ENCODE measurements at regions not wholly inside any gene's neighbourhood (a gene's known extent, or its start where the extent isn't known, plus 50 kb on each side); places are given as distances from the start of the nearest gene placed in this dataset.

- ChIA-PET CTCF (no interaction called here), POLR2A (no interaction called here)
- DNase-seq (ENCODE audit: extremely low spot score): no peak
- TF ChIP-seq CTBP1 (IDR thresholded peaks at IDR 0.05; ENCODE audit: borderline replicate concordance): no peak
- no peak for TF ChIP-seq SUZ12 (IDR thresholded peaks at IDR 0.05)
- no peak for TF ChIP-seq SP1 (IDR thresholded peaks at IDR 0.05)
- no peak for TF ChIP-seq FOXK2 (IDR thresholded peaks at IDR 0.05)
- TF ChIP-seq ARNT (IDR thresholded peaks at IDR 0.05): no peak
- TF ChIP-seq ELF4 (IDR thresholded peaks at IDR 0.05): no peak
- no peak for TF ChIP-seq FOXM1 (IDR thresholded peaks at IDR 0.05; ENCODE audit: borderline replicate concordance)
- no peak for TF ChIP-seq BHLHE40 (IDR thresholded peaks at IDR 0.05; ENCODE audit: borderline replicate concordance)
- no peak for TF ChIP-seq LEF1 (IDR thresholded peaks at IDR 0.05; ENCODE audit: borderline replicate concordance)
- no peak for TF ChIP-seq ZNF384 (IDR thresholded peaks at IDR 0.05)
- no peak for TF ChIP-seq L3MBTL2 (conservative IDR thresholded peaks at IDR 0.05)
Measured at GRCh38 chr11:134866981-134867675, 455.1 kb upstream of the B3GAT1 start.

GRCh38 chr11:134866215-134866614, 454.2 kb upstream of the B3GAT1 start:
- CTCF ChIA-PET: no interaction called here
- TF ChIP-seq ELF4 (IDR thresholded peaks at IDR 0.05): no peak
- TF ChIP-seq ARNT (IDR thresholded peaks at IDR 0.05): no peak
- TF ChIP-seq LEF1 (IDR thresholded peaks at IDR 0.05; ENCODE audit: borderline replicate concordance): no peak
- no peak for TF ChIP-seq PKNOX1 (IDR thresholded peaks at IDR 0.05)
- no peak for TF ChIP-seq SUZ12 (IDR thresholded peaks at IDR 0.05)
- no peak for TF ChIP-seq HDGF (IDR thresholded peaks at IDR 0.05; ENCODE audit: borderline replicate concordance)
- no peak for TF ChIP-seq FOXK2 (IDR thresholded peaks at IDR 0.05)
- no peak for TF ChIP-seq SP1 (IDR thresholded peaks at IDR 0.05)
- no peak for TF ChIP-seq ZNF384 (IDR thresholded peaks at IDR 0.05)
- no peak for TF ChIP-seq FOXA1 (IDR thresholded peaks at IDR 0.05)
- no peak for TF ChIP-seq CTBP1 (IDR thresholded peaks at IDR 0.05; ENCODE audit: borderline replicate concordance)
- TF ChIP-seq TARDBP (IDR thresholded peaks at IDR 0.05): no peak
- TF ChIP-seq BHLHE40 (IDR thresholded peaks at IDR 0.05; ENCODE audit: borderline replicate concordance): no peak
- no peak for TF ChIP-seq NFRKB (IDR thresholded peaks at IDR 0.05)
- TF ChIP-seq FOXM1 (IDR thresholded peaks at IDR 0.05; ENCODE audit: borderline replicate concordance): no peak
- TF ChIP-seq L3MBTL2 (conservative IDR thresholded peaks at IDR 0.05): no peak
- POLR2A ChIA-PET: no interaction called here
- DNase-seq (ENCODE audit: extremely low spot score): no peak

GRCh38 chr11:134864968-134865305, 452.9 kb upstream of the B3GAT1 start:
- TF ChIP-seq LEF1 (IDR thresholded peaks at IDR 0.05; ENCODE audit: borderline replicate concordance) (no peak), NFRKB (IDR thresholded peaks at IDR 0.05) (no peak), SUZ12 (IDR thresholded peaks at IDR 0.05) (no peak), PKNOX1 (IDR thresholded peaks at IDR 0.05) (no peak), CTBP1 (IDR thresholded peaks at IDR 0.05; ENCODE audit: borderline replicate concordance) (no peak), FOXA1 (IDR thresholded peaks at IDR 0.05) (no peak), FOXK2 (IDR thresholded peaks at IDR 0.05) (no peak), SP1 (IDR thresholded peaks at IDR 0.05) (no peak), ELF4 (IDR thresholded peaks at IDR 0.05) (no peak), ARNT (IDR thresholded peaks at IDR 0.05) (no peak), TARDBP (IDR thresholded peaks at IDR 0.05) (no peak), FOXM1 (IDR thresholded peaks at IDR 0.05; ENCODE audit: borderline replicate concordance) (no peak), BHLHE40 (IDR thresholded peaks at IDR 0.05; ENCODE audit: borderline replicate concordance) (no peak), L3MBTL2 (conservative IDR thresholded peaks at IDR 0.05) (no peak), HDGF (IDR thresholded peaks at IDR 0.05; ENCODE audit: borderline replicate concordance) (no peak)
- CTCF ChIA-PET: no interaction called here
- no peak for DNase-seq (ENCODE audit: extremely low spot score)
- POLR2A ChIA-PET: no interaction called here

GRCh38 chr11:134864233-134864967, 452.4 kb upstream of the B3GAT1 start:
- TF ChIP-seq FOXK2 (IDR thresholded peaks at IDR 0.05): no peak
- TF ChIP-seq ELF4 (IDR thresholded peaks at IDR 0.05): no peak
- no peak for TF ChIP-seq ZNF384 (IDR thresholded peaks at IDR 0.05)
- no peak for TF ChIP-seq ARNT (IDR thresholded peaks at IDR 0.05)
- TF ChIP-seq SP1 (IDR thresholded peaks at IDR 0.05): no peak
- TF ChIP-seq L3MBTL2 (conservative IDR thresholded peaks at IDR 0.05): no peak
- no peak for TF ChIP-seq PKNOX1 (IDR thresholded peaks at IDR 0.05)
- no peak for TF ChIP-seq LEF1 (IDR thresholded peaks at IDR 0.05; ENCODE audit: borderline replicate concordance)
- TF ChIP-seq FOXA1 (IDR thresholded peaks at IDR 0.05): no peak
- TF ChIP-seq TARDBP (IDR thresholded peaks at IDR 0.05): no peak
- no peak for TF ChIP-seq SUZ12 (IDR thresholded peaks at IDR 0.05)
- POLR2A ChIA-PET: no interaction called here
- no peak for DNase-seq (ENCODE audit: extremely low spot score)
- CTCF ChIA-PET: no interaction called here

- ChIA-PET POLR2A (no interaction called here), CTCF (no interaction called here)
- DNase-seq (ENCODE audit: extremely low spot score): no peak
- TF ChIP-seq PKNOX1 (IDR thresholded peaks at IDR 0.05) (no peak), SP1 (IDR thresholded peaks at IDR 0.05) (no peak), SUZ12 (IDR thresholded peaks at IDR 0.05) (no peak), FOXK2 (IDR thresholded peaks at IDR 0.05) (no peak), LEF1 (IDR thresholded peaks at IDR 0.05; ENCODE audit: borderline replicate concordance) (no peak), TARDBP (IDR thresholded peaks at IDR 0.05) (no peak), BHLHE40 (IDR thresholded peaks at IDR 0.05; ENCODE audit: borderline replicate concordance) (no peak), FOXM1 (IDR thresholded peaks at IDR 0.05; ENCODE audit: borderline replicate concordance) (no peak), CTBP1 (IDR thresholded peaks at IDR 0.05; ENCODE audit: borderline replicate concordance) (no peak), NFRKB (IDR thresholded peaks at IDR 0.05) (no peak)
Measured at GRCh38 chr11:134863294-134863693, 451.3 kb upstream of the B3GAT1 start.
